NT2/D1 (cell line): ENCODE measurements at regions not wholly inside any gene's neighbourhood (a gene's known extent, or its start where the extent isn't known, plus 50 kb on each side); places are given as distances from the start of the nearest gene placed in this dataset.
"Not testable (repeated sequence)": the region's sequence is repeated elsewhere in the genome, so short reads cannot be mapped to it uniquely, and the experiment has no call there.

Source experiments
- DNase-seq: peaks from one replicate; pipeline ENCODE4 v3.0.0-alpha.2; 2011; ENCODE audit warnings: low read depth, low spot score
- H3K27me3 ChIP-seq: 2 replicates; pipeline ENCODE4 v1.6.0; 2011; ENCODE audit warnings: mild to moderate bottlenecking; ENCODE audit not compliant: insufficient read length, insufficient read depth
- H3K36me3 ChIP-seq: 2 replicates; pipeline ENCODE4 v1.6.1; 2011; ENCODE audit warnings: mild to moderate bottlenecking, low read length, mixed read lengths; ENCODE audit not compliant: insufficient read depth, insufficient read length
- H3K4me1 ChIP-seq: 2 replicates; pipeline ENCODE4 v1.5.1; 2011; ENCODE audit not compliant: insufficient read depth, insufficient read length
- H3K4me3 ChIP-seq: 2 replicates; pipeline ENCODE4 v1.5.1; 2011; ENCODE audit warnings: low read depth; ENCODE audit not compliant: insufficient read length
- H3K9ac ChIP-seq: 2 replicates; pipeline ENCODE4 v1.6.0; 2011; ENCODE audit warnings: low read depth; ENCODE audit not compliant: insufficient read length
- H3K9me3 ChIP-seq: 2 replicates; pipeline ENCODE4 v1.5.1; 2011; ENCODE audit warnings: mild to moderate bottlenecking, low read length; ENCODE audit not compliant: insufficient read depth
- SUZ12 ChIP-seq: IDR thresholded peaks from 2 replicates; pipeline ENCODE4 v1.6.1; 2011; ENCODE audit not compliant: insufficient read length, insufficient read depth; ENCODE audit errors: extremely low read depth
- YY1 ChIP-seq: IDR thresholded peaks from 2 replicates; pipeline ENCODE4 v1.6.1; 2011; ENCODE audit not compliant: insufficient read length, insufficient read depth
- ZNF274 ChIP-seq: IDR thresholded peaks from 2 replicates; pipeline ENCODE4 v1.6.1; 2011; ENCODE audit warnings: mild to moderate bottlenecking, low read depth, low read length

GRCh38 chr14:104406831-104407230 lies 172.7 kb upstream of the C14orf180 start:
- no peaks in the 10 kb centered on the region for H3K36me3 ChIP-seq
- DNase-seq, result no peak
- H3K4me3 ChIP-seq, result no peak overlapping the region
- no peak for TF ChIP-seq YY1
- no peak for TF ChIP-seq ZNF274
- no peak for TF ChIP-seq SUZ12
- H3K27me3 ChIP-seq, result no peaks in the 10 kb centered on the region
- peaks cover 7% of the 10 kb centered on the region for H3K4me1 ChIP-seq
- no peak overlapping the region for H3K9ac ChIP-seq
- H3K9me3 ChIP-seq, result no peaks in the 10 kb centered on the region

GRCh38 chr14:104416383-104416782 lies 163.2 kb upstream of the C14orf180 start:
- H3K27me3 ChIP-seq, result no peaks in the 10 kb centered on the region
- TF ChIP-seq YY1 (no peak), SUZ12 (no peak), ZNF274 (no peak)
- no peak for DNase-seq
- H3K9ac ChIP-seq, result no peak overlapping the region
- H3K36me3 ChIP-seq, result no peaks in the 10 kb centered on the region
- no peak overlapping the region for H3K4me3 ChIP-seq
- peaks cover 3% of the 10 kb centered on the region for H3K4me1 ChIP-seq
- H3K9me3 ChIP-seq, result no peaks in the 10 kb centered on the region

DNA sequence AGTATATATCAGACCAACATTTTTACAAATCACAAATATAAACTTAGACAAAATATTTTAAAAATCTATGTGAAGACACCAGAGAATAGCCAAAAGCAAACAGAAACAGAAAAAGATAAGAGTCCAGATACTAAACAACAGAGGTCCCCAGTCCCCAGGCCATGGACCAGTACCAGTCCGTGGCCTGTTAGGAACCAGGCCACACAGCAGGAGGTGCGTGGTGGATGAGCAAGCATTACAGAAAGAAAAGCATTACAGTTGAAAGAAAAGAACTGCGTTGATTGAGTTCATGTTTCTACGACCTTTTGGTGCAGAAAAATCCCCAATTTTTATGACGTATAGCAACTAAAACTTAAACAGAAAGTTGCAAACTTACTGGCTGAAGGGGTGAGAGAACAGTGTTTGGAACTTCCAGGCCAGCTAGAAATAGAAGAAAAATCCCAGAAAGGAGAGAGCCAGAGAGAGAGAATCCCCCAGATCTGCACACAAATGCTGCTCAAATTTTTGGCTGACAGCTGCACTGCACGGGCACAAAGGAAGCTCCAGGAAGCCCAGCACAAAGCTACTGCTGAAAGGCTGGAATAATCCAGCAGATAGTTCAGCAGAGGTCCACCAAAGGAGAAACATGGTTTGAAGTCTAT lies 159.6 kb upstream of the C14orf180 start:
- no peak for TF ChIP-seq ZNF274
- no peak for TF ChIP-seq YY1
- no peak for TF ChIP-seq SUZ12
- Histone ChIP-seq H3K4me3 (no peak overlapping the region), H3K27me3 (no peaks in the 10 kb centered on the region), H3K9me3 (no peaks in the 10 kb centered on the region), H3K9ac (no peak overlapping the region), H3K4me1 (peaks cover 3% of the 10 kb centered on the region), H3K36me3 (no peaks in the 10 kb centered on the region)
- no peak for DNase-seq

GRCh38 chr14:104420523-104420922 lies 159.0 kb upstream of the C14orf180 start:
- not testable (repeated sequence) for H3K9ac ChIP-seq, H3K27me3 ChIP-seq

GRCh38 chr14:104420990-104421389 lies 158.6 kb upstream of the C14orf180 start:
- Histone ChIP-seq H3K4me3 (no peak overlapping the region), H3K9me3 (no peaks in the 10 kb centered on the region), H3K36me3 (no peaks in the 10 kb centered on the region), H3K9ac (no peak overlapping the region), H3K4me1 (peaks cover 7% of the 10 kb centered on the region), H3K27me3 (no peaks in the 10 kb centered on the region)
- TF ChIP-seq ZNF274, result no peak
- no peak for TF ChIP-seq SUZ12
- TF ChIP-seq YY1, result no peak
- no peak for DNase-seq

More at GRCh38 chr14:104420523-104420922, 159.0 kb upstream of the C14orf180 start:
- H3K4me1 ChIP-seq, DNase-seq, H3K36me3 ChIP-seq, H3K9me3 ChIP-seq, H3K4me3 ChIP-seq: not testable (repeated sequence)

DNA sequence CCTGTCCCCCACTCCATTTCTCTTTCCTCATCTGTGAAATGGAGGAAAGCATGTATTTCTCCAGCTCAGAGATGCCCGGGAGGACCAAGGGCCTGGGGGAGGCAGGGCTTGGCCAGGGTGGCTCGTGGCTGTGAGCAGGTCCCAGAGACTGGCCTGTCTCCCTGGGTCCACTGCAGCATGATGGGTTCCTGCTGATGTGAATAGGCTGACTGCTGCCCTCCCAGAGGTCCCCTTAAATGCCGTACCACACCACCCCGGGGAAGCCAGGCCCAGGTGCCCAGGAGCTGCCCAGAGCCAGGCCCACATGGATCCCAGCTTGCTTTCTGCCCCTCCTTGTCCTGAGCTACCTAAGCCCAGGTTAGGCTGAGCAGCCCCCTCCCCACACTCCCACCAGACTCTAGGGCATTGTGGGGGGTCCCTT lies 158.2 kb upstream of the C14orf180 start:
- H3K4me3 ChIP-seq, result no peak overlapping the region
- H3K27me3 ChIP-seq, result no peaks in the 10 kb centered on the region
- no peak overlapping the region for H3K9ac ChIP-seq
- no peaks in the 10 kb centered on the region for H3K9me3 ChIP-seq
- H3K4me1 ChIP-seq, result peaks cover 10% of the 10 kb centered on the region
- TF ChIP-seq YY1 (no peak), SUZ12 (no peak), ZNF274 (no peak)
- DNase-seq, result no peak
- H3K36me3 ChIP-seq, result no peaks in the 10 kb centered on the region

DNA sequence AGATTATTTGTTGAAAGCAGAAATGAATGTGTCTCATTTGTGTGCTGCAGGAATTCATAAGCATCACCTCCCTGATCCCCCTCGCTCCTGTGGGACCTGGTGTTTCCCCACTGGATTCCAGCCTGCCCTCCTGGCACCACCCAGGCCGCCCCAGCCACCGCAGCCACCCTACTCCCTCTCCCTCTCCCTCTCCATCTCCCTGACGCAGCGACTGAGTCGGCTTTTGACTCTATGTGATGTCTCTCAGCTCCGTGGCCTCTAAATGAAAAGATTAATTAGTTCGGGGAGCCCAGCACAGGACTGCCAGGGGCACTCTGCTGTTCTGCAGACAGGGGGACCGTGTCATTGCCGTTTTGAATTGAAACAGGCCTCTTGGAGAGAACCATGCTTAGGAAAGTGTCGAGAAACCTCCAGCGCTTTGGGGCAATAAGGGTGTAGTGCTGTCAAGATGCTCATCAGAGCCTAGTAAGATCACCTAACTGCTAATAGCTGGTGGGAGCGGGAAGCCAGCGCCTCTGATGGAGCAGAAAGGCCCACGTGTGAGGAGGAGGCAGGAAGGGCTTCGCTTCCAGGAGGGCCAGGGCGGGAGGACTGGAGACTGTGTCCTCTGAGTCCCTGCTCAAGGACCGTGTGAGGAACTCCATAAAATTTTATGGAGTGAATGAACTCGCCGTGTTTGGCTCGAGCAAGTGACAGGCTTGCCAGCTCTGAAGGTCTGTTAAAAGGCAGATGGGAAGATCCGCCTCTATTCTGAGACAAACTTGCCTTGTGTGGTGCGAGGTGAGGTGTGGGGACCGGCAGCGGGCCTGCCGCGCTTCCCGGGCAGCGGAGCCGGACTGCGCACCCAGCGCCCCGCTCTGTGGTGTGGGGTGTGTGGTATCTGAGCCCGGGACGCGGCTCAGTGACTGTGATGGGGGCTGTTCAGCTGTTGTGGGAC lies 157.4 kb upstream of the C14orf180 start:
- Histone ChIP-seq H3K4me1 (peaks cover 10% of the 10 kb centered on the region), H3K4me3 (no peak overlapping the region), H3K9me3 (no peaks in the 10 kb centered on the region), H3K9ac (no peak overlapping the region), H3K27me3 (no peaks in the 10 kb centered on the region), H3K36me3 (no peaks in the 10 kb centered on the region)
- TF ChIP-seq YY1, result no peak
- TF ChIP-seq ZNF274, result no peak
- no peak for TF ChIP-seq SUZ12
- no peak for DNase-seq
